WTC11 (cell line): ENCODE measurements at regions not wholly inside any gene's neighbourhood (a gene's known extent, or its start where the extent isn't known, plus 50 kb on each side); places are given as distances from the start of the nearest gene placed in this dataset.

ENCODE experiments used
- ATAC-seq: fragments of 200-7000 bp; cut with Tn5 transposase; 2 replicates; pipeline ENCODE4 v1.10.0; 2021; ENCODE audit warnings: mild to moderate bottlenecking, moderate library complexity
- CTCF ChIA-PET: fragments of 300-600 bp; sonication (Branson Sonifier 250); formaldehyde crosslinking; loops from one replicate; lab custom pipeline; 2021; ENCODE audit warnings: antibody characterized with exemption; lab: Charles Lee
- POLR2A ChIA-PET: fragments of 350-600 bp; sonication (Branson Sonifier 250); formaldehyde crosslinking; loops from one replicate; lab custom pipeline; 2021; ENCODE audit warnings: antibody characterized with exemption; lab: Charles Lee
- DNase-seq: peaks from one replicate; pipeline ENCODE4 v3.0.0; 2021; ENCODE audit warnings: low spot score
- H3K27ac Mint-ChIP-seq: 2 replicates; pipeline ENCODE4 v1.8.0; 2021; ENCODE audit warnings: mixed read lengths
- H3K27me3 Mint-ChIP-seq: 2 replicates; pipeline ENCODE4 v1.8.0; 2021; ENCODE audit warnings: low read depth, mild to moderate bottlenecking, moderate library complexity, mixed read lengths
- H3K36me3 Mint-ChIP-seq: 2 replicates; pipeline ENCODE4 v1.8.0; 2021; ENCODE audit warnings: mixed read lengths
- H3K4me1 Mint-ChIP-seq: 2 replicates; pipeline ENCODE4 v1.8.0; 2022; ENCODE audit warnings: mixed read lengths
- H3K4me3 Mint-ChIP-seq: 2 replicates; pipeline ENCODE4 v1.8.0; 2021; ENCODE audit warnings: mild to moderate bottlenecking, moderate library complexity, mixed read lengths
- H3K9me3 Mint-ChIP-seq: 2 replicates; pipeline ENCODE4 v1.8.0; 2021; ENCODE audit warnings: mixed read lengths
- ATF1 ChIP-seq: sonication (generic); formaldehyde crosslinking; IDR thresholded peaks from 2 replicates; pipeline ENCODE4 v1.8.1; 2023; ENCODE audit warnings: mild to moderate bottlenecking, moderate library complexity, missing genetic modification reagents
- CBFB ChIP-seq: sonication (generic); formaldehyde crosslinking; IDR thresholded peaks from 2 replicates; pipeline ENCODE4 v1.8.1; 2022; ENCODE audit warnings: mild to moderate bottlenecking, low read depth, missing genetic modification reagents
- CTCF ChIP-seq: fragments of 200-600 bp; IDR thresholded peaks from 2 replicates; pipeline ENCODE4 v1.8.0; 2022; ENCODE audit warnings: antibody characterized with exemption
- ERG ChIP-seq: fragments of 250-450 bp; sonication (Bioruptor Pico); IDR thresholded peaks from 2 replicates; pipeline ENCODE4 v1.8.0; 2021; ENCODE audit warnings: mild to moderate bottlenecking
- FOXP4 ChIP-seq: sonication (generic); formaldehyde crosslinking; IDR thresholded peaks from 2 replicates; pipeline ENCODE4 v1.8.0; 2022; ENCODE audit warnings: mild to moderate bottlenecking, missing genetic modification reagents
- PRDM15 ChIP-seq: sonication (generic); formaldehyde crosslinking; IDR thresholded peaks from 2 replicates; pipeline ENCODE4 v1.8.0; 2022; ENCODE audit warnings: missing genetic modification reagents
- SMAD3 ChIP-seq: sonication (generic); formaldehyde crosslinking; IDR thresholded peaks from 2 replicates; pipeline ENCODE4 v1.8.0; 2022; ENCODE audit warnings: missing genetic modification reagents, mild to moderate bottlenecking, borderline replicate concordance
- TEAD1 ChIP-seq: sonication (generic); formaldehyde crosslinking; IDR thresholded peaks from 2 replicates; pipeline ENCODE4 v1.8.0; 2022; ENCODE audit warnings: mild to moderate bottlenecking, missing genetic modification reagents
- TP53 ChIP-seq: sonication (generic); formaldehyde crosslinking; IDR thresholded peaks from 2 replicates; pipeline ENCODE4 v1.8.1; 2023; ENCODE audit warnings: mild to moderate bottlenecking, missing genetic modification reagents
- ZBTB21 ChIP-seq: sonication (generic); formaldehyde crosslinking; IDR thresholded peaks from 2 replicates; pipeline ENCODE4 v1.8.1; 2023; ENCODE audit warnings: mild to moderate bottlenecking, missing genetic modification reagents, borderline replicate concordance
- ZNF121 ChIP-seq: sonication (generic); formaldehyde crosslinking; IDR thresholded peaks from 2 replicates; pipeline ENCODE4 v1.8.0; 2023; ENCODE audit warnings: missing genetic modification reagents
- ZNF396 ChIP-seq: fragments of 250-450 bp; sonication (Bioruptor Pico); IDR thresholded peaks from 2 replicates; pipeline ENCODE4 v1.8.0; 2021; ENCODE audit warnings: mild to moderate bottlenecking, moderate library complexity, borderline replicate concordance
- TF ChIP-seq, protein P1 (sequence below): sonication (generic); formaldehyde crosslinking; IDR thresholded peaks from 2 replicates; pipeline ENCODE4 v1.8.1; 2023; ENCODE audit warnings: mild to moderate bottlenecking, moderate library complexity, missing genetic modification reagents
- TF ChIP-seq, protein P2 (sequence below): sonication (generic); formaldehyde crosslinking; IDR thresholded peaks from 2 replicates; pipeline ENCODE4 v1.8.0; 2023; ENCODE audit warnings: missing genetic modification reagents, mild to moderate bottlenecking, borderline replicate concordance

GRCh38 chr12:115035535-115036107, 351.6 kb upstream of the TBX3 start:
- Mint-ChIP-seq H3K27me3 (no peaks in the 10 kb centered on the region), H3K27ac (no peak overlapping the region), H3K9me3 (no peaks in the 10 kb centered on the region), H3K36me3 (no peaks in the 10 kb centered on the region), H3K4me1 (no peaks in the 10 kb centered on the region), H3K4me3 (no peak overlapping the region)
- POLR2A ChIA-PET, result no interaction called here
- TF ChIP-seq CBFB (CRISPR knock-in tag), result no peak
- CTCF ChIA-PET, result no interaction called here
- ATAC-seq (peak; percentile 62), DNase-seq (no peak)

GRCh38 chr12:115032521-115032920, 348.5 kb upstream of the TBX3 start:
- H3K27me3 Mint-ChIP-seq, result no peaks in the 10 kb centered on the region
- no peaks in the 10 kb centered on the region for H3K4me1 Mint-ChIP-seq
- H3K27ac Mint-ChIP-seq, result no peak overlapping the region
- H3K36me3 Mint-ChIP-seq, result no peaks in the 10 kb centered on the region
- POLR2A ChIA-PET, result no interaction called here
- TF ChIP-seq ZBTB21 (CRISPR knock-in tag), result no peak
- no peak for DNase-seq
- no peaks in the 10 kb centered on the region for H3K9me3 Mint-ChIP-seq
- CTCF ChIA-PET, result no interaction called here
- no peak for ATAC-seq
- H3K4me3 Mint-ChIP-seq, result no peak overlapping the region

GRCh38 chr12:115030017-115030416, 346.0 kb upstream of the TBX3 start:
- no peak overlapping the region for H3K4me3 Mint-ChIP-seq
- ChIA-PET POLR2A (no interaction called here), CTCF (no interaction called here)
- peaks cover 11% of the 10 kb centered on the region for H3K9me3 Mint-ChIP-seq
- H3K27me3 Mint-ChIP-seq, result no peaks in the 10 kb centered on the region; the same call in 1 of the 2 replicates
- no peak for TF ChIP-seq FOXP4
- no peak for TF ChIP-seq SMAD3 (CRISPR knock-in tag)
- no peak for ATAC-seq
- no peaks in the 10 kb centered on the region for H3K36me3 Mint-ChIP-seq
- H3K4me1 Mint-ChIP-seq, result no peaks in the 10 kb centered on the region
- no peak overlapping the region for H3K27ac Mint-ChIP-seq
- no peak for DNase-seq

DNA sequence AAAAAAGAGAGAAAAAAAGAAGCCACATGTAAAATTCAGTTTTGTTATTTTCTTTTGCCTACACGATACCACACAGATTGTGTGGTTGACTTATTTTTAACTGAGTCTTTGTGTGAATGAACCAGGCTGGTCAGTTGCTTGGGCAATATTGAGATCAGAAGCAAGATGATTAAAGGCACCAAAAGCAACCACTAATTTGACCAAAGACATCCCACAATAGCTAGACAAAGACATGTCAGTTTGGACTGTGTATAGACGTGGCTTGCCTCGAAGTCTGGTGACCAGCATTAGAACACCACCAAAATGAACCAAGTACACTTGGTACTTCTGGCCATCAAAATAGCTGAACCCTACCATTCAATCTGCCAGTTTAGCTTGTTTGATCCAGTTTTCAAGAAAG, 340.6 kb upstream of the TBX3 start:
- Mint-ChIP-seq H3K36me3 (no peaks in the 10 kb centered on the region), H3K4me1 (peaks cover 9% of the 10 kb centered on the region), H3K9me3 (peaks cover 17% of the 10 kb centered on the region), H3K27ac (no peak overlapping the region), H3K27me3 (no peaks in the 10 kb centered on the region; the same call in 1 of the 2 replicates), H3K4me3 (no peak overlapping the region)
- ChIA-PET CTCF (no interaction called here), POLR2A (no interaction called here)
- DNase-seq (no peak), ATAC-seq (no peak)
- TF ChIP-seq ZNF121 (CRISPR knock-in tag) (no peak), PRDM15 (CRISPR knock-in tag) (no peak), TEAD1 (CRISPR knock-in tag) (no peak), ZNF396 (no peak), ATF1 (CRISPR knock-in tag) (no peak), ERG (no peak), TP53 (CRISPR knock-in tag) (no peak), CTCF (no peak)
- TF ChIP-seq, protein P1, sequence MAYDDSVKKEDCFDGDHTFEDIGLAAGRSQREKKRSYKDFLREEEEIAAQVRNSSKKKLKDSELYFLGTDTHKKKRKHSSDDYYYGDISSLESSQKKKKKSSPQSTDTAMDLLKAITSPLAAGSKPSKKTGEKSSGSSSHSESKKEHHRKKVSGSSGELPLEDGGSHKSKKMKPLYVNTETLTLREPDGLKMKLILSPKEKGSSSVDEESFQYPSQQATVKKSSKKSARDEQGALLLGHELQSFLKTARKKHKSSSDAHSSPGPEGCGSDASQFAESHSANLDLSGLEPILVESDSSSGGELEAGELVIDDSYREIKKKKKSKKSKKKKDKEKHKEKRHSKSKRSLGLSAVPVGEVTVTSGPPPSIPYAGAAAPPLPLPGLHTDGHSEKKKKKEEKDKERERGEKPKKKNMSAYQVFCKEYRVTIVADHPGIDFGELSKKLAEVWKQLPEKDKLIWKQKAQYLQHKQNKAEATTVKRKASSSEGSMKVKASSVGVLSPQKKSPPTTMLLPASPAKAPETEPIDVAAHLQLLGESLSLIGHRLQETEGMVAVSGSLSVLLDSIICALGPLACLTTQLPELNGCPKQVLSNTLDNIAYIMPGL (CRISPR knock-in tag), result no peak
- TF ChIP-seq, protein P2, sequence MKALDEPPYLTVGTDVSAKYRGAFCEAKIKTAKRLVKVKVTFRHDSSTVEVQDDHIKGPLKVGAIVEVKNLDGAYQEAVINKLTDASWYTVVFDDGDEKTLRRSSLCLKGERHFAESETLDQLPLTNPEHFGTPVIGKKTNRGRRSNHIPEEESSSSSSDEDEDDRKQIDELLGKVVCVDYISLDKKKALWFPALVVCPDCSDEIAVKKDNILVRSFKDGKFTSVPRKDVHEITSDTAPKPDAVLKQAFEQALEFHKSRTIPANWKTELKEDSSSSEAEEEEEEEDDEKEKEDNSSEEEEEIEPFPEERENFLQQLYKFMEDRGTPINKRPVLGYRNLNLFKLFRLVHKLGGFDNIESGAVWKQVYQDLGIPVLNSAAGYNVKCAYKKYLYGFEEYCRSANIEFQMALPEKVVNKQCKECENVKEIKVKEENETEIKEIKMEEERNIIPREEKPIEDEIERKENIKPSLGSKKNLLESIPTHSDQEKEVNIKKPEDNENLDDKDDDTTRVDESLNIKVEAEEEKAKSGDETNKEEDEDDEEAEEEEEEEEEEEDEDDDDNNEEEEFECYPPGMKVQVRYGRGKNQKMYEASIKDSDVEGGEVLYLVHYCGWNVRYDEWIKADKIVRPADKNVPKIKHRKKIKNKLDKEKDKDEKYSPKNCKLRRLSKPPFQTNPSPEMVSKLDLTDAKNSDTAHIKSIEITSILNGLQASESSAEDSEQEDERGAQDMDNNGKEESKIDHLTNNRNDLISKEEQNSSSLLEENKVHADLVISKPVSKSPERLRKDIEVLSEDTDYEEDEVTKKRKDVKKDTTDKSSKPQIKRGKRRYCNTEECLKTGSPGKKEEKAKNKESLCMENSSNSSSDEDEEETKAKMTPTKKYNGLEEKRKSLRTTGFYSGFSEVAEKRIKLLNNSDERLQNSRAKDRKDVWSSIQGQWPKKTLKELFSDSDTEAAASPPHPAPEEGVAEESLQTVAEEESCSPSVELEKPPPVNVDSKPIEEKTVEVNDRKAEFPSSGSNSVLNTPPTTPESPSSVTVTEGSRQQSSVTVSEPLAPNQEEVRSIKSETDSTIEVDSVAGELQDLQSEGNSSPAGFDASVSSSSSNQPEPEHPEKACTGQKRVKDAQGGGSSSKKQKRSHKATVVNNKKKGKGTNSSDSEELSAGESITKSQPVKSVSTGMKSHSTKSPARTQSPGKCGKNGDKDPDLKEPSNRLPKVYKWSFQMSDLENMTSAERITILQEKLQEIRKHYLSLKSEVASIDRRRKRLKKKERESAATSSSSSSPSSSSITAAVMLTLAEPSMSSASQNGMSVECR (CRISPR knock-in tag), result no peak
